ENCODE measurements at regions not wholly inside any gene's neighbourhood (a gene's known extent, or its start where the extent isn't known, plus 50 kb on each side); places are given as distances from the start of the nearest gene placed in this dataset.

GRCh38 chr6:27546522-27546921 lies 73.6 kb upstream of the ZNF184 start:
- Histone ChIP-seq H3K4me3 (ENCODE audit: low read depth in 1 of 3, low read length in 3 of 3) (no peak overlapping the region), H3K4me1 (ENCODE audit: control insufficient read depth in 4 of 4, insufficient read depth in 4 of 4, low read length in 3 of 4) (peaks cover 0 to 9% (median 2%) of the 10 kb centered on the region in 4 donors), H3K27ac (ENCODE audit: low read depth in 1 of 2, low read length in 2 of 2) (no peak overlapping the region), H3K9ac (ENCODE audit: low read depth in 1 of 2, low read length in 2 of 2) (no peak overlapping the region), H3K36me3 (ENCODE audit: control insufficient read depth in 4 of 4, insufficient read depth in 3 of 4, low read depth in 1 of 4, low read length in 3 of 4) (no peaks in the 10 kb centered on the region), H3K9me3 (ENCODE audit: control insufficient read depth in 4 of 4, low read length in 3 of 4) (peaks cover 3 to 15% (median 6%) of the 10 kb centered on the region in 4 donors), H3K27me3 (ENCODE audit: control insufficient read depth in 4 of 4, insufficient read depth in 4 of 4, low read length in 3 of 4) (peaks cover 3 to 36% (median 19%) of the 10 kb centered on the region in 4 donors)
- no peak for DNase-seq (ENCODE audit: low spot score)
- no peak for TF ChIP-seq GABPA (IDR thresholded peaks at IDR 0.05 in 1 of 2, conservative IDR thresholded peaks at IDR 0.05 in 1 of 2)
- TF ChIP-seq EGR1 (IDR thresholded peaks at IDR 0.05; ENCODE audit: low read depth in 2 of 2) = no peak
- no peak for TF ChIP-seq FOXA2 (IDR thresholded peaks at IDR 0.05)
- TF ChIP-seq FOXA1 (IDR thresholded peaks at IDR 0.05) = no peak
- no peak for TF ChIP-seq RAD21 (IDR thresholded peaks at IDR 0.05)
- no peak for TF ChIP-seq REST (IDR thresholded peaks at IDR 0.05)
- no peak for TF ChIP-seq CTCF (IDR thresholded peaks at IDR 0.05; ENCODE audit: low read depth, low read length, missing input control)
- no peak for TF ChIP-seq YY1 (IDR thresholded peaks at IDR 0.05)
- 79% methylated on average over 7 of the region's 7 CpGs for WGBS

- H3K27me3 ChIP-seq (ENCODE audit: control insufficient read depth in 4 of 4, insufficient read depth in 4 of 4, low read length in 3 of 4) = peaks cover 3 to 38% (median 19%) of the 10 kb centered on the region in 4 donors
- H3K4me1 ChIP-seq (ENCODE audit: control insufficient read depth in 4 of 4, insufficient read depth in 4 of 4, low read length in 3 of 4) = peaks cover 0 to 9% (median 2%) of the 10 kb centered on the region in 4 donors
- no peaks in the 10 kb centered on the region for H3K36me3 ChIP-seq (ENCODE audit: control insufficient read depth in 4 of 4, insufficient read depth in 3 of 4, low read depth in 1 of 4, low read length in 3 of 4)
- 9% methylated on average over 32 of the region's 32 CpGs for WGBS
- no peak overlapping the region for H3K9ac ChIP-seq (ENCODE audit: low read depth in 1 of 2, low read length in 2 of 2)
- no peak overlapping the region for H3K4me3 ChIP-seq (ENCODE audit: low read depth in 1 of 3, low read length in 3 of 3)
- DNase-seq (ENCODE audit: low spot score) = no peak
- H3K9me3 ChIP-seq (ENCODE audit: control insufficient read depth in 4 of 4, low read length in 3 of 4) = peaks cover 3 to 17% (median 6%) of the 10 kb centered on the region in 4 donors
- no peak overlapping the region for H3K27ac ChIP-seq (ENCODE audit: low read depth in 1 of 2, low read length in 2 of 2)
- TF ChIP-seq TAF1 (conservative IDR thresholded peaks at IDR 0.05) (no peak), ATF3 (IDR thresholded peaks at IDR 0.05) (no peak), MAX (IDR thresholded peaks at IDR 0.05) (no peak), RAD21 (IDR thresholded peaks at IDR 0.05) (no peak), CTCF (IDR thresholded peaks at IDR 0.05; ENCODE audit: low read depth, low read length, missing input control) (no peak), EGR1 (IDR thresholded peaks at IDR 0.05; ENCODE audit: low read depth in 2 of 2) (no peak), HNF4A (conservative IDR thresholded peaks at IDR 0.05) (no peak), JUND (IDR thresholded peaks at IDR 0.05) (no peak), HNF4G (IDR thresholded peaks at IDR 0.05) (no peak), FOXA1 (IDR thresholded peaks at IDR 0.05) (no peak), NR2F2 (IDR thresholded peaks at IDR 0.05) (no peak), FOXA2 (IDR thresholded peaks at IDR 0.05) (no peak), GABPA (IDR thresholded peaks at IDR 0.05 in 1 of 2, conservative IDR thresholded peaks at IDR 0.05 in 1 of 2) (no peak), SP1 (IDR thresholded peaks at IDR 0.05) (no peak), RXRA (IDR thresholded peaks at IDR 0.05) (no peak), REST (IDR thresholded peaks at IDR 0.05) (no peak), YY1 (IDR thresholded peaks at IDR 0.05) (no peak)
These were observed 72.6 kb upstream of the ZNF184 start for GRCh38 chr6:27545271-27546046.
